ENCODE measurements at regions not wholly inside any gene's neighbourhood (a gene's known extent, or its start where the extent isn't known, plus 50 kb on each side); places are given as distances from the start of the nearest gene placed in this dataset.

DNA sequence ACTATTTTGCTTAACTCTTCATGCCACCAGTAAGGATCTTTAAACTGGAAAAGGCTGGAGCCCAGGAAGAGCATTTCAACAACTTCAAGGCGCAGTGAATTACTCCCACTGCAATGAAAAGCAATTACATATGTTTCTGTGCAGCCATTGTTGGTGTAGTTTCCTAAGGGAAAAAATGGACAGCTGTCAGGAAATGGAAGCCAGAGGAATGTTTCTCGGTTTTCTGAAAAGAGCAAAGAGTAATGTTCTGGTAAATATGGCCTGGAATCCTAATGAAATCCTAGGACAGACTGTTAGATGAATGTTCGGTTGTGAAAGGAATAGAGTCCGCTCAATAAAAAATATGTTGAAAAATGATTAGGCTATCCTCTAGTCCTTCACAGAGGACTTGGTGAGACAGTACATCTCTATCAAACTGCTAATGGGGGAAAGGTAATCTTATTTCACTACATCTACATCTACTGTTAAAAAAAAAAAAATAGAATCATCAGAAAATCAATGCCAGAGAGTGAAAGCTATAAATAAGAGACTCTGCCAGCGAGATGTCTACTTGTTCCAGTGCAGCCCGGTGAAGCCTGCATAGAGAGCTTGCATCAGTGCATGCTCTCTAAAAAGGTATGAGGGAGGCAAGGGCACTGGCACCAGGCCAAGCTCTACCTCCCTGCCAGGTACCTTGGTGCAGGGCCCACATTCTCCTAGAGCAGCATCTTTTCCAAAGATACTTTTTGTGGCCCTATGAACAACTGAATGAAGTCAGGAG is 68.2 kb upstream of the TJP1 start:
- TF ChIP-seq, protein P1, sequence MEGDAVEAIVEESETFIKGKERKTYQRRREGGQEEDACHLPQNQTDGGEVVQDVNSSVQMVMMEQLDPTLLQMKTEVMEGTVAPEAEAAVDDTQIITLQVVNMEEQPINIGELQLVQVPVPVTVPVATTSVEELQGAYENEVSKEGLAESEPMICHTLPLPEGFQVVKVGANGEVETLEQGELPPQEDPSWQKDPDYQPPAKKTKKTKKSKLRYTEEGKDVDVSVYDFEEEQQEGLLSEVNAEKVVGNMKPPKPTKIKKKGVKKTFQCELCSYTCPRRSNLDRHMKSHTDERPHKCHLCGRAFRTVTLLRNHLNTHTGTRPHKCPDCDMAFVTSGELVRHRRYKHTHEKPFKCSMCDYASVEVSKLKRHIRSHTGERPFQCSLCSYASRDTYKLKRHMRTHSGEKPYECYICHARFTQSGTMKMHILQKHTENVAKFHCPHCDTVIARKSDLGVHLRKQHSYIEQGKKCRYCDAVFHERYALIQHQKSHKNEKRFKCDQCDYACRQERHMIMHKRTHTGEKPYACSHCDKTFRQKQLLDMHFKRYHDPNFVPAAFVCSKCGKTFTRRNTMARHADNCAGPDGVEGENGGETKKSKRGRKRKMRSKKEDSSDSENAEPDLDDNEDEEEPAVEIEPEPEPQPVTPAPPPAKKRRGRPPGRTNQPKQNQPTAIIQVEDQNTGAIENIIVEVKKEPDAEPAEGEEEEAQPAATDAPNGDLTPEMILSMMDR (IDR thresholded peaks at IDR 0.05; ENCODE audit: insufficient read depth, low read depth, low read length), result no peak
- no peak for TF ChIP-seq EZH2 (IDR thresholded peaks at IDR 0.05; ENCODE audit: insufficient read depth, low read length)

All from astrocyte (in vitro differentiated cells and primary cell).